WERI-Rb-1 (cell line): ENCODE measurements at regions not wholly inside any gene's neighbourhood (a gene's known extent, or its start where the extent isn't known, plus 50 kb on each side); places are given as distances from the start of the nearest gene placed in this dataset.
"Not testable (repeated sequence)": the region's sequence is repeated elsewhere in the genome, so short reads cannot be mapped to it uniquely, and the experiment has no call there.

Experiments used
- DNase-seq: peaks from one replicate; pipeline ENCODE4 v3.0.0-alpha.2; 2020
- H3K27ac ChIP-seq: fragments of 250-450 bp; sonication (Bioruptor Pico); 2 replicates; pipeline ENCODE4 v1.5.1; 2020; ENCODE audit warnings: mild to moderate bottlenecking, moderate library complexity
- H3K27me3 ChIP-seq: fragments of 250-450 bp; sonication (Bioruptor Pico); 2 replicates; pipeline ENCODE4 v1.5.1; 2021; ENCODE audit warnings: mild to moderate bottlenecking, low read depth, moderate library complexity; ENCODE audit not compliant: insufficient read depth, severe bottlenecking
- H3K36me3 ChIP-seq: fragments of 250-450 bp; sonication (Bioruptor Pico); 2 replicates; pipeline ENCODE4 v1.5.1; 2020; ENCODE audit warnings: mild to moderate bottlenecking, moderate library complexity
- H3K4me3 ChIP-seq: 2 replicates; pipeline ENCODE4 v1.5.1; 2011; ENCODE audit warnings: low read depth, mild to moderate bottlenecking, control low read depth, low read length
- H3K9me3 ChIP-seq: fragments of 250-450 bp; sonication (Bioruptor Pico); 2 replicates; pipeline ENCODE4 v1.5.1; 2021; ENCODE audit warnings: mild to moderate bottlenecking, moderate library complexity; ENCODE audit not compliant: severe bottlenecking
- CTCF ChIP-seq: IDR thresholded peaks from 2 replicates; pipeline ENCODE4 v1.5.1; 2011; ENCODE audit warnings: low read depth, mild to moderate bottlenecking, control low read depth, inconsistent platforms, low read length

GRCh38 chr4:115515772-115516171 is 402.4 kb upstream of the NDST4 start:
- Histone ChIP-seq H3K27ac (no peak overlapping the region), H3K27me3 (no peaks in the 10 kb centered on the region), H3K9me3 (no peaks in the 10 kb centered on the region), H3K36me3 (no peaks in the 10 kb centered on the region), H3K4me3 (no peak overlapping the region)
- no peak for DNase-seq
- no peak for TF ChIP-seq CTCF

- H3K36me3 ChIP-seq = no peaks in the 10 kb centered on the region
- no peak for TF ChIP-seq CTCF
- no peak for DNase-seq
- H3K4me3 ChIP-seq = no peak overlapping the region
- H3K27ac ChIP-seq = no peak overlapping the region
- H3K9me3 ChIP-seq = no peaks in the 10 kb centered on the region
- no peaks in the 10 kb centered on the region for H3K27me3 ChIP-seq
Measured at GRCh38 chr4:115515366-115515765, 401.9 kb upstream of the NDST4 start.

- Histone ChIP-seq H3K27me3 (no peaks in the 10 kb centered on the region), H3K4me3 (no peak overlapping the region), H3K36me3 (no peaks in the 10 kb centered on the region), H3K9me3 (no peaks in the 10 kb centered on the region), H3K27ac (no peak overlapping the region)
- no peak for TF ChIP-seq CTCF
- DNase-seq = no peak
Measured at GRCh38 chr4:115514675-115515074, 401.3 kb upstream of the NDST4 start.

GRCh38 chr4:115505326-115505725 is 391.9 kb upstream of the NDST4 start:
- H3K9me3 ChIP-seq = no peaks in the 10 kb centered on the region
- no peak for DNase-seq
- no peak for TF ChIP-seq CTCF
- no peaks in the 10 kb centered on the region for H3K27me3 ChIP-seq
- H3K27ac ChIP-seq = no peak overlapping the region
- H3K4me3 ChIP-seq = no peak overlapping the region
- H3K36me3 ChIP-seq = no peaks in the 10 kb centered on the region

- H3K4me3 ChIP-seq = no peak overlapping the region
- TF ChIP-seq CTCF = no peak
- DNase-seq = no peak
- no peaks in the 10 kb centered on the region for H3K9me3 ChIP-seq
- no peak overlapping the region for H3K27ac ChIP-seq
- no peaks in the 10 kb centered on the region for H3K27me3 ChIP-seq
- H3K36me3 ChIP-seq = no peaks in the 10 kb centered on the region
Measured at GRCh38 chr4:115501656-115502055, 388.2 kb upstream of the NDST4 start.

- not testable (repeated sequence) for H3K27ac ChIP-seq, H3K9me3 ChIP-seq, H3K36me3 ChIP-seq, H3K4me3 ChIP-seq, H3K27me3 ChIP-seq, DNase-seq
Measured at GRCh38 chr4:115493770-115494169, 380.4 kb upstream of the NDST4 start.

- H3K9me3 ChIP-seq = peaks cover 6% of the 10 kb centered on the region
- H3K4me3 ChIP-seq = no peak overlapping the region
- H3K27ac ChIP-seq = no peak overlapping the region
- H3K27me3 ChIP-seq = no peaks in the 10 kb centered on the region
- TF ChIP-seq CTCF = no peak
- no peak for DNase-seq
- no peaks in the 10 kb centered on the region for H3K36me3 ChIP-seq
Measured at GRCh38 chr4:115491686-115492085, 378.3 kb upstream of the NDST4 start.
